ENCODE measurements at regions not wholly inside any gene's neighbourhood (a gene's known extent, or its start where the extent isn't known, plus 50 kb on each side); places are given as distances from the start of the nearest gene placed in this dataset.

- no peak for TF ChIP-seq POLR2A (IDR thresholded peaks at IDR 0.05)
- TF ChIP-seq CTCF (IDR thresholded peaks at IDR 0.05) = no peak
Observed at GRCh38 chrX:122076241-122076640, 1028.8 kb downstream of the GLUD2 start.
